NCI-H748 (cell line): ENCODE measurements at regions not wholly inside any gene's neighbourhood (a gene's known extent, or its start where the extent isn't known, plus 50 kb on each side); places are given as distances from the start of the nearest gene placed in this dataset.
A peak's percentile ranks its signal among the peaks of the same experiment; 100 is the strongest.
"Not testable (repeated sequence)": the region's sequence is repeated elsewhere in the genome, so short reads cannot be mapped to it uniquely, and the experiment has no call there.

ENCODE experiments used
- DNase-seq: peaks from one replicate; lab custom pipeline; 2025; ENCODE audit not compliant: unreplicated experiment; lab: John Stamatoyannopoulos, UW

- no peak for DNase-seq
Observed at GRCh38 chrX:131595120-131595519, 51.2 kb downstream of the OR13H1 start.

GRCh38 chrX:131607792-131608369 lies 64.0 kb downstream of the OR13H1 start:
- DNase-seq, result peak; percentile 31

- DNase-seq, result no peak
Observed at GRCh38 chrX:131609480-131609879, 65.6 kb downstream of the OR13H1 start.

GRCh38 chrX:131613260-131613659 lies 69.4 kb downstream of the OR13H1 start:
- DNase-seq, result no peak

GRCh38 chrX:131614241-131614640 lies 70.4 kb downstream of the OR13H1 start:
- DNase-seq, result no peak

- no peak for DNase-seq
Observed at GRCh38 chrX:131617182-131617581, 73.3 kb downstream of the OR13H1 start.

- DNase-seq, result no peak
Observed at GRCh38 chrX:131621650-131622049, 77.8 kb downstream of the OR13H1 start.

- peak; percentile 59 for DNase-seq
Observed at GRCh38 chrX:131626681-131627296, 82.9 kb downstream of the OR13H1 start.

- no peak for DNase-seq
Observed at GRCh38 chrX:131630534-131630933, 86.7 kb downstream of the OR13H1 start.

- DNase-seq, result peak; percentile 69
Observed at GRCh38 chrX:131633285-131633917, 89.5 kb downstream of the OR13H1 start.

GRCh38 chrX:131634900-131635299 lies 91.0 kb downstream of the OR13H1 start:
- DNase-seq, result no peak

GRCh38 chrX:131646106-131646505 lies 102.2 kb downstream of the OR13H1 start:
- DNase-seq, result no peak

GRCh38 chrX:131649741-131650140 lies 105.9 kb downstream of the OR13H1 start:
- no peak for DNase-seq

- DNase-seq, result no peak
Observed at GRCh38 chrX:131650637-131651410, 107.0 kb downstream of the OR13H1 start.

GRCh38 chrX:131663726-131664125 lies 119.9 kb downstream of the OR13H1 start:
- DNase-seq, result peak; percentile 59

GRCh38 chrX:131671735-131672134 lies 127.9 kb downstream of the OR13H1 start:
- no peak for DNase-seq

GRCh38 chrX:131675596-131676194 lies 131.8 kb downstream of the OR13H1 start:
- DNase-seq, result peak; percentile 51

GRCh38 chrX:131677655-131678628 lies 134.1 kb downstream of the OR13H1 start:
- DNase-seq, result peak; percentile 51

- not testable (repeated sequence) for DNase-seq
Observed at GRCh38 chrX:131682735-131683134, 138.9 kb downstream of the OR13H1 start.

- no peak for DNase-seq
Observed at GRCh38 chrX:131693359-131693758, 149.5 kb downstream of the OR13H1 start.
